Memory B cell (primary cell): ENCODE measurements at regions not wholly inside any gene's neighbourhood (a gene's known extent, or its start where the extent isn't known, plus 50 kb on each side); places are given as distances from the start of the nearest gene placed in this dataset.

Source experiments
- ATAC-seq: fragments of 150-1000 bp; cut with Tn5 transposase; 2 replicates; pipeline ENCODE4 v1.10.0; 2021; ENCODE audit warnings: low read depth, mild to moderate bottlenecking, moderate library complexity
- DNase-seq, 2 donors: peaks; one replicate each; pipeline ENCODE4 v3.0.0; 2022; ENCODE audit warnings: low spot score in 2 of 2
- H3K27ac Mint-ChIP-seq: one replicate; pipeline ENCODE4 v1.8.0; 2022; ENCODE audit warnings: mild to moderate bottlenecking, moderate library complexity, mixed read lengths
- H3K27me3 Mint-ChIP-seq: one replicate; pipeline ENCODE4 v1.8.0; 2022; ENCODE audit warnings: mixed read lengths
- H3K36me3 Mint-ChIP-seq: one replicate; pipeline ENCODE4 v1.8.0; 2022; ENCODE audit warnings: mild to moderate bottlenecking, mixed read lengths
- H3K4me1 Mint-ChIP-seq: one replicate; pipeline ENCODE4 v1.8.0; 2022; ENCODE audit warnings: mixed read lengths
- H3K4me3 Mint-ChIP-seq: one replicate; pipeline ENCODE4 v1.8.0; 2022; ENCODE audit warnings: mild to moderate bottlenecking, moderate library complexity, mixed read lengths
- H3K9me3 Mint-ChIP-seq: one replicate; pipeline ENCODE4 v1.8.0; 2022; ENCODE audit warnings: mixed read lengths

- no peaks in the 10 kb centered on the region for H3K9me3 Mint-ChIP-seq
- H3K27ac Mint-ChIP-seq, result no peak overlapping the region
- H3K27me3 Mint-ChIP-seq, result peaks cover 3% of the 10 kb centered on the region
- no peaks in the 10 kb centered on the region for H3K4me1 Mint-ChIP-seq
- ATAC-seq (no peak), DNase-seq (no peak)
- no peak overlapping the region for H3K4me3 Mint-ChIP-seq
- no peaks in the 10 kb centered on the region for H3K36me3 Mint-ChIP-seq
These were observed 204.0 kb downstream of the AACS start for GRCh38 chr12:125269276-125269675.

GRCh38 chr12:125271892-125272291 lies 206.7 kb downstream of the AACS start:
- H3K27ac Mint-ChIP-seq, result no peak overlapping the region
- H3K27me3 Mint-ChIP-seq, result peaks cover 6% of the 10 kb centered on the region

GRCh38 chr12:125272383-125272933 lies 207.2 kb downstream of the AACS start:
- Mint-ChIP-seq H3K36me3 (no peaks in the 10 kb centered on the region), H3K4me3 (no peak overlapping the region), H3K27ac (no peak overlapping the region), H3K9me3 (no peaks in the 10 kb centered on the region), H3K4me1 (no peaks in the 10 kb centered on the region), H3K27me3 (peaks cover 7% of the 10 kb centered on the region)
- DNase-seq (no peak), ATAC-seq (no peak)

More at GRCh38 chr12:125271892-125272291, 206.7 kb downstream of the AACS start:
- H3K4me3 Mint-ChIP-seq, result no peak overlapping the region
- ATAC-seq (no peak), DNase-seq (no peak)
- no peaks in the 10 kb centered on the region for H3K36me3 Mint-ChIP-seq
- H3K4me1 Mint-ChIP-seq, result no peaks in the 10 kb centered on the region
- H3K9me3 Mint-ChIP-seq, result no peaks in the 10 kb centered on the region

GRCh38 chr12:125276567-125276966 lies 211.3 kb downstream of the AACS start:
- Mint-ChIP-seq H3K27me3 (peaks cover 11% of the 10 kb centered on the region), H3K36me3 (no peaks in the 10 kb centered on the region), H3K9me3 (peaks cover 2% of the 10 kb centered on the region), H3K4me3 (no peak overlapping the region), H3K4me1 (peaks cover 6% of the 10 kb centered on the region), H3K27ac (no peak overlapping the region)
- no peak for ATAC-seq
- DNase-seq, result no peak

GRCh38 chr12:125280482-125281377 lies 215.5 kb downstream of the AACS start:
- Mint-ChIP-seq H3K27ac (no peak overlapping the region), H3K4me3 (peak overlapping the region; percentile 1), H3K9me3 (peaks cover 4% of the 10 kb centered on the region), H3K36me3 (no peaks in the 10 kb centered on the region), H3K27me3 (peaks cover 19% of the 10 kb centered on the region), H3K4me1 (peaks cover 6% of the 10 kb centered on the region)
- ATAC-seq (no peak), DNase-seq (no peak)

GRCh38 chr12:125282921-125283320 lies 217.7 kb downstream of the AACS start:
- DNase-seq, result no peak
- no peak overlapping the region for H3K27ac Mint-ChIP-seq
- peaks cover 6% of the 10 kb centered on the region for H3K4me1 Mint-ChIP-seq
- H3K9me3 Mint-ChIP-seq, result peaks cover 4% of the 10 kb centered on the region
- H3K27me3 Mint-ChIP-seq, result peaks cover 18% of the 10 kb centered on the region
- H3K36me3 Mint-ChIP-seq, result no peaks in the 10 kb centered on the region
- no peak overlapping the region for H3K4me3 Mint-ChIP-seq
- ATAC-seq, result no peak

- H3K4me1 Mint-ChIP-seq, result peaks cover 6% of the 10 kb centered on the region
- H3K27ac Mint-ChIP-seq, result no peak overlapping the region
- H3K36me3 Mint-ChIP-seq, result no peaks in the 10 kb centered on the region
- peaks cover 18% of the 10 kb centered on the region for H3K27me3 Mint-ChIP-seq
- peaks cover 4% of the 10 kb centered on the region for H3K9me3 Mint-ChIP-seq
- ATAC-seq (no peak), DNase-seq (no peak)
- no peak overlapping the region for H3K4me3 Mint-ChIP-seq
These were observed 218.3 kb downstream of the AACS start for GRCh38 chr12:125283521-125283920.

GRCh38 chr12:125284087-125284486 lies 218.9 kb downstream of the AACS start:
- Mint-ChIP-seq H3K27me3 (peaks cover 18% of the 10 kb centered on the region), H3K4me1 (peaks cover 6% of the 10 kb centered on the region), H3K9me3 (peaks cover 4% of the 10 kb centered on the region), H3K27ac (no peak overlapping the region), H3K36me3 (no peaks in the 10 kb centered on the region), H3K4me3 (no peak overlapping the region)
- ATAC-seq (no peak), DNase-seq (no peak)

- Mint-ChIP-seq H3K4me3 (no peak overlapping the region), H3K27ac (no peak overlapping the region), H3K9me3 (peaks cover 4% of the 10 kb centered on the region), H3K36me3 (no peaks in the 10 kb centered on the region), H3K27me3 (peaks cover 16% of the 10 kb centered on the region), H3K4me1 (peaks cover 6% of the 10 kb centered on the region)
- DNase-seq (no peak), ATAC-seq (no peak)
These were observed 219.9 kb downstream of the AACS start for GRCh38 chr12:125284945-125285685.

- H3K9me3 Mint-ChIP-seq, result peaks cover 2% of the 10 kb centered on the region
These were observed 220.9 kb downstream of the AACS start for GRCh38 chr12:125286005-125286727.

GRCh38 chr12:125287155-125287847 lies 222.1 kb downstream of the AACS start:
- DNase-seq (no peak), ATAC-seq (no peak)
- no peak overlapping the region for H3K4me3 Mint-ChIP-seq
- H3K9me3 Mint-ChIP-seq, result peaks cover 2% of the 10 kb centered on the region
- no peaks in the 10 kb centered on the region for H3K36me3 Mint-ChIP-seq
- H3K27ac Mint-ChIP-seq, result no peak overlapping the region
- peaks cover 10% of the 10 kb centered on the region for H3K27me3 Mint-ChIP-seq
- no peaks in the 10 kb centered on the region for H3K4me1 Mint-ChIP-seq

More at GRCh38 chr12:125286005-125286727, 220.9 kb downstream of the AACS start:
- H3K4me3 Mint-ChIP-seq, result no peak overlapping the region
- no peaks in the 10 kb centered on the region for H3K36me3 Mint-ChIP-seq
- DNase-seq (no peak), ATAC-seq (no peak)
- H3K27ac Mint-ChIP-seq, result no peak overlapping the region
- no peaks in the 10 kb centered on the region for H3K4me1 Mint-ChIP-seq
- peaks cover 14% of the 10 kb centered on the region for H3K27me3 Mint-ChIP-seq

- DNase-seq, result no peak
- no peak for ATAC-seq
- Mint-ChIP-seq H3K27me3 (peaks cover 6% of the 10 kb centered on the region), H3K9me3 (peaks cover 2% of the 10 kb centered on the region), H3K27ac (no peak overlapping the region), H3K4me3 (no peak overlapping the region), H3K36me3 (no peaks in the 10 kb centered on the region), H3K4me1 (no peaks in the 10 kb centered on the region)
These were observed 224.0 kb downstream of the AACS start for GRCh38 chr12:125288931-125289928.
